Sigmoid colon (tissue), 6 donors: ENCODE measurements at regions not wholly inside any gene's neighbourhood (a gene's known extent, or its start where the extent isn't known, plus 50 kb on each side); places are given as distances from the start of the nearest gene placed in this dataset.

Source experiments
- DNase-seq: peaks from one replicate; pipeline ENCODE4 v3.0.0-alpha.2; 2019
- H3K27ac ChIP-seq, 4 donors: fragments of 200-600 bp; sonication (generic); one replicate each; pipeline ENCODE4 v1.5.1; 2016 to 2019; ENCODE audit warnings: mild to moderate bottlenecking in 1 of 4
- H3K27me3 ChIP-seq, 3 donors: fragments of 200-600 bp; sonication (generic); one replicate each; pipeline ENCODE4 v1.5.1; 2019; ENCODE audit warnings: mild to moderate bottlenecking in 1 of 3
- H3K36me3 ChIP-seq, 4 donors: fragments of 200-600 bp; sonication (generic); one replicate each; pipeline ENCODE4 v1.5.1; 2016 to 2019
- H3K4me1 ChIP-seq, 4 donors: fragments of 200-600 bp; sonication (generic); one replicate each; pipeline ENCODE4 v1.5.1; 2017 to 2019
- H3K4me3 ChIP-seq, 4 donors: fragments of 200-600 bp; sonication (generic); one replicate each; pipeline ENCODE4 v1.5.1; 2017 to 2019; ENCODE audit warnings: mild to moderate bottlenecking in 2 of 4, moderate library complexity in 1 of 4
- H3K9me3 ChIP-seq, 4 donors: fragments of 200-600 bp in 3 of 4; sonication (generic) in 3 of 4; one replicate each; pipeline versions ENCODE4 v1.5.1 to v1.6.1; 2013 to 2019
- CTCF ChIP-seq, 4 experiments: fragments of 450-650 bp in 3 of 4; fragments of 200-600 bp in 1 of 4; IDR thresholded peaks; one replicate each; pipeline ENCODE4 v1.5.1; 2016 to 2019; ENCODE audit warnings: antibody characterized with exemption in 4 of 4, mild to moderate bottlenecking in 3 of 4, moderate library complexity in 2 of 4
- EP300 ChIP-seq, 4 donors: sonication (generic); formaldehyde crosslinking; IDR thresholded peaks; one replicate each; pipeline ENCODE4 v1.6.1; 2017; ENCODE audit warnings: antibody characterized with exemption in 4 of 4
- POLR2A ChIP-seq, 2 donors: fragments of 450-650 bp; IDR thresholded peaks; one replicate each; pipeline ENCODE4 v1.6.1; 2016; ENCODE audit warnings: antibody characterized with exemption in 2 of 2, mild to moderate bottlenecking in 2 of 2, moderate library complexity in 2 of 2
- POLR2AphosphoS5 ChIP-seq, 4 donors: sonication (generic); formaldehyde crosslinking; IDR thresholded peaks; one replicate each; pipeline ENCODE4 v1.6.1; 2017; ENCODE audit warnings: antibody characterized with exemption in 4 of 4
- WGBS, 2 donors: extraction: QIAGEN DNeasy Blood & Tissue Kit; methylation state at CpG; one replicate each; pipeline ENCODE4 v1.1.7; 2013; 5-methylcytosine and 5-hydroxymethylcytosine counted together
- intact Hi-C: fragments of 100-400 bp; cut with DNase I; formaldehyde crosslinking; loops from one replicate; pipeline ENCODE4 v1.15.1; 2023
- donor health status: healthy with polysubstance abuse.
- donor health status: healthy.

DNA sequence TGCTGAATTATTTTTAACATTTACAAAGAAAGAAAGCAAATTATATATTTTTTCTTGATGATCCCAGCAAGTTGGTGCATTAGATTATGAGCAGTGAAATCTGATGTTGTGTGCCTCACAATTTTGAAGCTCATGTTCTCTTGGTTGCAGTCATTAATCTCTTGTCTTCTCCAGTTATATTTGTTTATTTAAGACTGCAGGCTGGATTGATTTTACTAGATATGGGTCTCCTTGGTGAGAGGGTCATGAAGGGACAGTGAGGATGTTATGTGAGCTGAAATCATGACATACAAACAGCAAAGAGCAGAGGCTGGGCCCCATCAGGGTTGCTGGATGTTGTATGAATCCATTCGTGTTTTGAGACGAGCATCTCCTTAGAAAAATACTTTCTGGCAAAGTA, 64.2 kb upstream of the AKIRIN2 start:
- no peak for DNase-seq
- Histone ChIP-seq H3K9me3 (no peaks in the 10 kb centered on the region), H3K27me3 (no peaks in the 10 kb centered on the region), H3K4me3 (no peak overlapping the region), H3K4me1 (no peaks in the 10 kb centered on the region), H3K36me3 (no peaks in the 10 kb centered on the region), H3K27ac (no peak overlapping the region)
- intact Hi-C loops, result no loop called here
- WGBS, 2 donors, result 78 to 89% methylated on average over 2 of the region's 2 CpGs
- TF ChIP-seq POLR2A (IDR thresholded peaks at IDR 0.05) (no peak), CTCF (IDR thresholded peaks at IDR 0.05) (no peak), POLR2AphosphoS5 (IDR thresholded peaks at IDR 0.05) (no peak), EP300 (IDR thresholded peaks at IDR 0.05) (no peak)

GRCh38 chr6:87763901-87764300, 61.9 kb upstream of the AKIRIN2 start:
- Histone ChIP-seq H3K27me3 (no peaks in the 10 kb centered on the region), H3K4me3 (no peak overlapping the region), H3K27ac (no peak overlapping the region), H3K36me3 (no peaks in the 10 kb centered on the region), H3K4me1 (no peaks in the 10 kb centered on the region), H3K9me3 (no peaks in the 10 kb centered on the region)
- no peak for DNase-seq
- intact Hi-C loops, result no loop called here
- 92 to 94% methylated on average over 4 of the region's 4 CpGs for WGBS, 2 donors
- TF ChIP-seq POLR2AphosphoS5 (IDR thresholded peaks at IDR 0.05) (no peak), POLR2A (IDR thresholded peaks at IDR 0.05) (no peak), EP300 (IDR thresholded peaks at IDR 0.05) (no peak), CTCF (IDR thresholded peaks at IDR 0.05) (no peak)

DNA sequence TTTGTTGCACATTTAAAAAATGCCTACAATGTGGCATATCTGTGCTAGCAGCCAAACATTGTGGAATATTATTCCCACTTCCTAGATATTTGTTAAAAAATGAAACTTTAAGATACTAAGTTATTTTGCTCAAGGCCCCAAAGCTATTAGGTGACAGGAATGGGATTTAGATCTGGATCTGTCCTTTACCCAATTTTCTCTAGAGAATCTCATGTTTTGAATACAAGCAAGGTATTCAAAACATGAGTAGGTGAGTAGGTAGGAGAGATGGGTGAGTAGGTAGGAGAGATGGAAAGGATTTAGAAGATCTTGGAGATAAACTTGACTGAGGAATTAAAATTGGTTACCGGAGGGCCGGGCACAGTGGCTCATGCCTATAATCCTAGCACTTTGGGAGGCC, 61.2 kb upstream of the AKIRIN2 start:
- WGBS, 2 donors, result 96 to 98% methylated on average over 2 of the region's 2 CpGs
- no peak for TF ChIP-seq POLR2AphosphoS5 (IDR thresholded peaks at IDR 0.05)
- no peaks in the 10 kb centered on the region for H3K36me3 ChIP-seq
- H3K4me1 ChIP-seq, result no peaks in the 10 kb centered on the region
- H3K27ac ChIP-seq, result no peak overlapping the region
- no peaks in the 10 kb centered on the region for H3K27me3 ChIP-seq
- no peaks in the 10 kb centered on the region for H3K9me3 ChIP-seq
- DNase-seq, result no peak
- no peak overlapping the region for H3K4me3 ChIP-seq
- intact Hi-C loops, result no loop called here

DNA sequence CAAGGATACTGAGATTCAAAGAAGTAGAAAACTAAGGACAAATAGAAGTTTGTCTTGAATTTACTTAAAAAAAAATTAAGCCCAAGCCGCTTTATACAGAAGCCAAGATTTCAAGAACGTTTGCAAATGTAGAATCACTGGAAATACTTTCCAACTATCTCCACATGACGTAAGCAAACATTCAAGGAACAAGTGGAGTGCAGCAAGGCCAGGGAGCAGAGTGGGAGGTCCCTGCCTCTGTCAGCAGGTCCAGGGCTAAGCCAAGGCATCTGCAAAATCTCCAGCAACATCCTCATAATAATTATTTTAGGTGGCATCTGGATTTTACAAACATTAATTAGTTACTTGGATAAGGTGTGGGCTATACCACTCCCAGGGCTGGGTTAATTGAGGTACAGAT, 60.1 kb upstream of the AKIRIN2 start:
- Histone ChIP-seq H3K4me1 (no peaks in the 10 kb centered on the region), H3K27me3 (no peaks in the 10 kb centered on the region), H3K36me3 (no peaks in the 10 kb centered on the region), H3K27ac (no peak overlapping the region), H3K4me3 (no peak overlapping the region), H3K9me3 (no peaks in the 10 kb centered on the region)
- WGBS, 2 donors, result 75 to 83% methylated on average over 3 of the region's 3 CpGs
- intact Hi-C loops, result no loop called here
- TF ChIP-seq POLR2AphosphoS5 (IDR thresholded peaks at IDR 0.05) (no peak), CTCF (IDR thresholded peaks at IDR 0.05) (no peak), POLR2A (IDR thresholded peaks at IDR 0.05) (no peak), EP300 (IDR thresholded peaks at IDR 0.05) (no peak)
- no peak for DNase-seq

DNA sequence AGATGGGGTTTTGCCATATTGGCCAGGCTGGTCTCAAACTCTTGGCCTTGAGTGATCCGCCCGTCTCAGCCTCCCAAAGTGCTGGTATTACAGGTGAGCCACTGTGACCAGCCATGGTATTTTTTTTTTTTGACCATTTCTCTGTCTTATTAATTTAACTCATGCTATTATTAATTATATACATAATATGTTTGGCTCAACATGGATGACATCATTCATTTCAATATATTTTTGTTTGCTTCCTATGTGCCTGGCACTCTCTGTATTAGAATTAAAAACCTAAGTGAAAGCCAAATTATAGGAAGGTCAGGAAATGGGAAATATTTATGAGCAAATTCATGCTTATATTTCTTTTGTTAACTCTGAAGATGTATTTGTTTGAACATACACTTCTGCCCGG, 55.8 kb upstream of the AKIRIN2 start:
- DNase-seq, result no peak
- Histone ChIP-seq H3K36me3 (no peaks in the 10 kb centered on the region), H3K4me3 (no peak overlapping the region), H3K27ac (no peak overlapping the region), H3K9me3 (no peaks in the 10 kb centered on the region), H3K4me1 (no peaks in the 10 kb centered on the region), H3K27me3 (no peaks in the 10 kb centered on the region)
- 91 to 96% methylated on average over 3 of the region's 3 CpGs for WGBS, 2 donors
- intact Hi-C loops, result no loop called here
- TF ChIP-seq CTCF (IDR thresholded peaks at IDR 0.05) (no peak), POLR2AphosphoS5 (IDR thresholded peaks at IDR 0.05) (no peak), EP300 (IDR thresholded peaks at IDR 0.05) (no peak), POLR2A (IDR thresholded peaks at IDR 0.05) (no peak)
